Upper lobe of left lung (tissue), 4 donors: ENCODE measurements at regions not wholly inside any gene's neighbourhood (a gene's known extent, or its start where the extent isn't known, plus 50 kb on each side); places are given as distances from the start of the nearest gene placed in this dataset.

Experiments used
- POLR2A ChIP-seq, 4 donors: fragments of 450-650 bp; IDR thresholded peaks; one replicate each; pipeline ENCODE4 v1.5.1; 2016 to 2017; ENCODE audit warnings: antibody characterized with exemption in 4 of 4, mild to moderate bottlenecking in 2 of 4
- POLR2AphosphoS5 ChIP-seq, 2 donors: sonication (generic); formaldehyde crosslinking; IDR thresholded peaks; one replicate each; pipeline ENCODE4 v1.5.1; 2017; ENCODE audit warnings: antibody characterized with exemption in 2 of 2
- TF ChIP-seq, protein P1 (sequence below), 6 experiments: fragments of 450-650 bp in 4 of 6; fragments of 200-600 bp in 2 of 6; sonication (generic) in 2 of 6; IDR thresholded peaks; one replicate each; pipeline ENCODE4 v1.5.1; 2016 to 2019; ENCODE audit warnings: antibody characterized with exemption in 6 of 6

DNA sequence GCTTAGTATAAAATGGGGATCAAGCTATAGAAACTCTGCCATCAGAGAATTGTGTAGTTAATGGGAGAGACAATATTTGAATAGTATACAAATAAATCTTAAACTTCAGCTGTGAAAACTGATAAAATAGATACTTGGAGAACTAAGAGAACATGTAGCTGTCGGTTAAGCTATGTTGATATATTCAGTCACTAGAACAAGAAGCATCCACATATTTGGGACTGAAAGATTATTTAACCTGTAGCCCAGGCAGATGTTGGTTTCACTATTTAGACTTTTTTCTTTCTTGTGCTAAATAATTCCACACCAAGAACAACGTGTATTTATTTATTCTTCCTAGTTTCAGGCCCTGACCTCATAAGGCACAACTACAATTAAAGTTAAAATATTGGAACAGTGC is 521.0 kb upstream of the CCNG1 start:
- TF ChIP-seq POLR2AphosphoS5 (IDR thresholded peaks at IDR 0.05) (no peak), POLR2A (IDR thresholded peaks at IDR 0.05) (no peak)
- TF ChIP-seq, protein P1, sequence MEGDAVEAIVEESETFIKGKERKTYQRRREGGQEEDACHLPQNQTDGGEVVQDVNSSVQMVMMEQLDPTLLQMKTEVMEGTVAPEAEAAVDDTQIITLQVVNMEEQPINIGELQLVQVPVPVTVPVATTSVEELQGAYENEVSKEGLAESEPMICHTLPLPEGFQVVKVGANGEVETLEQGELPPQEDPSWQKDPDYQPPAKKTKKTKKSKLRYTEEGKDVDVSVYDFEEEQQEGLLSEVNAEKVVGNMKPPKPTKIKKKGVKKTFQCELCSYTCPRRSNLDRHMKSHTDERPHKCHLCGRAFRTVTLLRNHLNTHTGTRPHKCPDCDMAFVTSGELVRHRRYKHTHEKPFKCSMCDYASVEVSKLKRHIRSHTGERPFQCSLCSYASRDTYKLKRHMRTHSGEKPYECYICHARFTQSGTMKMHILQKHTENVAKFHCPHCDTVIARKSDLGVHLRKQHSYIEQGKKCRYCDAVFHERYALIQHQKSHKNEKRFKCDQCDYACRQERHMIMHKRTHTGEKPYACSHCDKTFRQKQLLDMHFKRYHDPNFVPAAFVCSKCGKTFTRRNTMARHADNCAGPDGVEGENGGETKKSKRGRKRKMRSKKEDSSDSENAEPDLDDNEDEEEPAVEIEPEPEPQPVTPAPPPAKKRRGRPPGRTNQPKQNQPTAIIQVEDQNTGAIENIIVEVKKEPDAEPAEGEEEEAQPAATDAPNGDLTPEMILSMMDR (IDR thresholded peaks at IDR 0.05): no peak
